HG02678 (cell line): ENCODE measurements at regions not wholly inside any gene's neighbourhood (a gene's known extent, or its start where the extent isn't known, plus 50 kb on each side); places are given as distances from the start of the nearest gene placed in this dataset.
"Not testable (repeated sequence)": the region's sequence is repeated elsewhere in the genome, so short reads cannot be mapped to it uniquely, and the experiment has no call there.

ENCODE experiments used
- ATAC-seq: cut with Tn5 transposase; IDR thresholded peaks from one replicate; pipeline ENCODE4 v1.9.1; 2021; ENCODE audit warnings: mild to moderate bottlenecking, moderate library complexity; ENCODE audit not compliant: unreplicated experiment

DNA sequence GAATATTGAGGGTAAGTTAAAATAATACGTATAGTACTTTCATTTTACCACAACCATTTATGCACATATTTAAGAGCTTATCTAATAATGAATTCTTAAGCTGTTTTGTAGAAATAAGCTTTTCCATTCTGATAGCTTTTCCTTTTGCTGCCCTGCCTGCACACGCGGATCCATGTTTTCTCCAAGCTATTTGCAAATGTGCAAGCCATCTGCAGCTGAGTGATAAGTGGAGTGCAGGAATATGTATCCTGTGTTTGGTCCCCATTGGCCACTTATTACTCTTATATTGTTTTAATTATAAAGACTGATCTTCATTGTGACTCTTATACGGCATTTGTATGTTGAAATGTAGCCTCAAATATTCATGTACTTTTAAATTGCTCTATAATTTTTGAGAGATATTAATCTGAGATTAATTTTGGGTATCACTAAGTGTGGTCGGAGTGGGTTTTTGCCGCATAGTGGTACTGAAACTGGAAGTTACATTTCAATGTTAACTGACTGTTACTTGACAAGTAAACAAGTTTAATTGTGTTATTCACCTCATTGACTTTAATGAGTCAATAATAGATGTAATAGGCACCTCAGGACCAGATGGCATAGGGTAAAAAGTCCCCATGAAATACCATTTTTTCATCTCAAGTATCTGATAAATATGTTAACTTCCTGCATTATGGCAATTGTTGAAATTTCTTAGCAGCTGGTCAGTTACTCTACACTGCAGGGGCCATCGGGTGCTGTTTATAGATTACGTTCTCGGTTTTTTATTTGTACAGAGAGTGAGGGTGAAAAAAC, 1567.4 kb downstream of the EFNB2 start:
- ATAC-seq, result no peak

DNA sequence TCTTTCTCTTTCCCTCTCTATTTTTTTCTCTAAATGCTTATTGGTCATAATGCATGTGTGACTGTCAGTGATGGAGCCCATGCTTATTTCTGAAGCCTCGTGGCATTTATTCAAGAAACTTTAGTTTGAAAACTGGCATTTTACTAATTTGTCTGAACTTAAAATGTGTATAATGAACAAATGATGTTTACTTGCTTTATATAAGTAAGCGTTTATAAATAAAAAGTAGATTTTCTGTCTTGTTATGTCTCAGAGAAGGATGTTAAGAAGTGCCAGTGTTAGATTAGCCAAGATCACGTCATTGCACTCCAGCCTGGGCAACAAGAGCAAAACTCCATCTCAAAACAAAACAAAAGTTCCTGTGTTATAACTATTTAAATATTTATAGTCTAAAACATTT, 1568.1 kb downstream of the EFNB2 start:
- no peak for ATAC-seq

DNA sequence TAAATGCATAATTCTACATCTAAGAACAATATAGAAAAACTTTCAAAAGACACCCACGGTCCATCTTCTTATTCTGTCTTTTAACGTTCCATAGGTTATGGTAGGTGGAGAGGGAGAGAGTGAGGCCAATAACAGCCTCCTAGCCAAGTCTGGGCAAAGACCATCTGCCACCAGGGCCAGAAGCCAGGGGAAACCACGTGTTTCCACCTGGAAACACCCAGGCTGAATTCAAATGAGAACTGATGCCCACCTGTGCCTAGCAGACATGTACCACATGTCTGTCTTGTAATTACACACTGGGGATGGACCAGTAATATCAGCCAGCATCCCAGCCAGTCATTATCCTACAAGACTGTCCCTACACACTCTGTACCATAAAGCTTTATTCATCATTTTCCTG, 1573.1 kb downstream of the EFNB2 start:
- ATAC-seq, result no peak

DNA sequence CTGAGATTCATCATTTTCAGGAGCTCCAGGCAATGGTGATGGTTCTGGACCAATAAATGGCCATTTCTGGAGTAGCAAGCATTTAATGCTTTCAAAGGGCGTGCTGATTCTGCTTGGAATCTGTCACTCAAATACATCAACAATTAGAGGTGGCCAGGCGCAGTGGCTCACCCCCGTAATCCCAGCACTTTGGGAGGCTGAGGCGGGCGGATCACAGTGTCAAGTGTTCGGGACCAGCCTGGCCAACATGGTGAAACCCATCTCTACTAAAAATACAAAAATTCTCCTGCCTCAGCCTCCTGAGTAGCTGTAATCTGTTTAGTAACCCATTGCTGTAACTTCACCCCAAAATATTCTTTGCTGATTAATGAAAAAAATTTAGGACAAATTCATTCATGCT, 1574.2 kb downstream of the EFNB2 start:
- no peak for ATAC-seq

DNA sequence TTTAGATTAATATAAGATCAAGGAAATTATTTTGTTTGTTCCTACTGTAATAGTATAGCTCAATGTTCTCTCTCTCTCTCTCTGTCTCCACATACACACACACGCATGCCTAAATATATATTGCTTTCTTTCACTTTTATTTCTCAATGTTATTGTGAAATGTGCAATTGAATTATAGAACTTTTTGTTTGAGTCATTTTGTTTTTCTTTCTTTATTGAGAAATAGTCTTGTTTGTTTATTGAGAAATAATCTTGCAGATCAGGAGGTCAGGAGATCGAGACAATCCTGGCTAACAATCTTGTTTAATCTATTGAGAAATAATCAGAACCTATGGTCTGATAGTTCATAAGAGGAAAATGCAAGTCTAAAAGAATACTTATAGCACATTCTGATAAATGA, 1581.3 kb downstream of the EFNB2 start:
- no peak for ATAC-seq

DNA sequence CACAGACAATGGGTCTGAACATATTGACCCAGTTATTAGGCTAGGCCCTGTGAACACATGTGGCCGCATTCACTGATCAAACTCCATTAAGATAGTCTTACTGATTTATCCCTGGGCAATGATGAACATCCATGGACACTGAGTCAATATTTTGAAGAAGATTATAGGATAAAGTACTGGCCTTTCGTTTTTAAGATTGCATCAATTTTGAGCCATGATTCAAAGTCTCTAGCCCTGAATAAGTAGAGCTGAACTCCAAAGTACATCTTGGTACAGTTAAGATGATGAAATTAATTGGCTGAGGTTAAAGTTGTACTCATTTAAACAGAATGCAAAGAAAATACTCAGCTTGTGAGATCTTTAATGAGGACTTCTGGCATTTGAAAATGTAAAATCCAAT, 1581.9 kb downstream of the EFNB2 start:
- no peak for ATAC-seq

DNA sequence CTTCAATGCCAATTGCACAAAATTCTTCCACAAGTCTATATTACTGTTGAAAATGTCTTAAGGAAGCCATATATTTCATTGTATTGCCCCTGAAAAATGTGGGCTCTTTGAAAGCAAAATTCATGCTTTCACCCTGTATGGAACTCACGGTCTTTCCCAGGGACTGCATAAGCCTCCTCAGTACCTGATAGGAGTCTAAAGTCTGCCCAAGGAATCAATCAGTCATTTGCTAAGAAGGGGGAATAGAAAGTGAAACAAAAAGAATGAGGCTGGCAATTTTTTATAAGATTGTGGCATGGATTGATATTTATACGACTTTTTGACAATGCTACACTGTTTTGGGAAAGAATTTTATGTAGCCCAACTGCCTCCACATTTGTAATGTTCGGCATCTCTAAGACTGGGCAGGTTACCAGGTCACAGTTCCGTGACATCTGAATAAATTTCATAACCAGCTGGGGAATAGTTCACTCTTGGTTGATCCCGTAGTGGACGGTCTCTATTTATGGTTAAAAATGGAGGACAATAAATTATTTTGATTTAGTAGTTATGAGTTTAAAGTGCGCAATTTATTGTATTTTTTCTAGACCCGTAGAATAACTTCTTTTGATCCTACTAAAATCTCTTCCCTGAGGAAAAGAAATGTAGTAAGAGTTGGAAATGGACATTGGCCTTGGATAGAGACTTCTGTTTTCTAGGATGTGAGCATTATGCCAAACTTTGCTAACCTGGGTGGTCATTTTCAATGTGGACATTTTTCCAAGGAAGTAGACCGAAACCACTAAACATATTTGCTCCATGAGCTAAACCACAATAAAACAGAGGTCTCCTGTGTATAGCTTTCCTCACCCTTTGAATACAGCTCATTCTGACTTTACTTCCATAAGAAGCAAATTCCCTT, 1585.4 kb downstream of the EFNB2 start:
- no peak for ATAC-seq

DNA sequence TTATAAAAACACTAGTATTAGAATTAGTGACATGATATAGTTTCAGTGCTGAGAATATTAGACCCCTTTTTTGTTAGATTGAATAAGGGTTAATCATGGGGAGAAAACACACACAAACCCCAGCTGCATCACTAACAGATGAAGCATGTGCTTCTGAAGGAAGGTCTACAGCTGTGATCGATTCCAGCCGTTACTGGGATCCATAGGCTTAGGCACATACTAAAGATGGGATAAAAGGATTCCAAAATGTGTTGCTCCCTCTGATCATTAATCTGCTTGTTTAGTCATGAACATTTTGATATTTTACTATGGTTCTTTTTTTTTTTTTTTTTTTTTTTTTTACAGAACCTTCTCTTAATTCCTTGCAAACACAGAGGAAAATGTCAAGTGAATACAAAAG, 1591.3 kb downstream of the EFNB2 start:
- no peak for ATAC-seq

DNA sequence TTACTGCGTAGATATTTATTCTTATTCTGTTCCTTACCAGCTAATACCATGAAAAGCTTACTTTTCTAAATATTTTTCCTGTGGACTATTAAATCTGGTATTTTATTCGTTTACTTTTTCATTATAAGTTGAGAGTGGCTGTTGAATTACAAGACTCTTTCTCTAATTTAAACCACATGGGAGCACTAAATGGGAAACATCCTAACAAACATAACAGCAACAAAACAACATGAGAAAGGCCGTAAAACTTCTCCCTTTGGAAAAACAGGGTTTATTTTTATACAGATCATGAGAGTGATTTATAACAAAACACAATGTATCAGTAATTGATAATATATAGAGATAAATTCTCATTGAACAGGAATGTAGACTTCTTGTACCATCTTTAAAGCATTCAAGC, 1592.1 kb downstream of the EFNB2 start:
- ATAC-seq, result no peak

DNA sequence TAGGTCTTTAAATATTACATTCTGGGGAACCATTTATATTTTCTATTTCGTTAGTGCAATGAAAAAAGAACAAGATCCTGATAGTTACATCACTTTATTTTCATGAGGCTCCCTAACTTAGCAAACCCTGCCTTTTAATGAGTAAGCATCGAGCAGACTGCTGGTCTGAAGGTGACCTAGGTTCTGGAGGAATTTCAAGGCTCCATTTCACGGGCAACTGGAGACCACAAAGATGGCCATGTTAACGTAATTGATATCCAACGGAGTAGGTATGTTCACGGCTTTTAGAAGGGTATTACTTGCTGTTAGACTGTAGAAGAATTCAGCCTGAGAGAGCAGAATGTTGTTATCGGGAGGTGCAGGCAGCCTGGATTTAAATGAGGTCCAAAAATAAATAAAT, 1597.6 kb downstream of the EFNB2 start:
- no peak for ATAC-seq

DNA sequence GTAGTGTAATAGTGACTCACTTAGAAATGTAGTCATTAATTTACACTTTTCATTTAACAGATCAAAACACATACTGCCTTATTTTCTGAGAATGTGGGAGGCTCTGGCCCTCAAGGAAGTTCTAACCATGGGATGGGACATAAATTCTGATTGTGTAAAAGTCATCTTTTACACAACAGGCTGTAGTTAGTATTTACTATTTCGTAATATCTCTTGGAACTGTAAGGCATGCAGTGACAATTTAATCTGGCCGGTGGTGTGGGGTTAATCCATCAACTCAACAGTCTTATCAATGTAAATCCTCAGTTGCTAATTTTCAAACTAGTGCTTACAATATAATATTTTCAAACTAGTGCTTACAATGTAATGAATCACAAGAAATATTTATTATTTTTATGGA, 1599.2 kb downstream of the EFNB2 start:
- no peak for ATAC-seq

DNA sequence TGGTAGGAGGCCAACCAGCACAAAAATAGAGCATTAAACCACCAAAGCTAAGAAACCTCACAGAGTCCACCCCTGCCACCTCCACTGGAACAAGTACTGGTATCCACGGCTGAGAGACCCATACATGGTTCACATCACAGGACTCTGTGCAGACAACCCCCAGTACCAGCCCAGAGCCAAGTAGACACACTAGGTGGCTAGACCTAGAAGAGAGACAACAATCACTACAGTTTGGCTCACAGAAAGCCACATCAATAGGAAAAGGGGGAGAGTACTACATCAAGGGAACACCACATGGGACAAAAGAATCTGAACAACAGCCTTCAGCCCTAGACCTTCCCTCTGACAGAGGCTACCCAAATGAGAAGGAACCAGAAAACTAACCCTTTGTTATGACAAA, 1614.9 kb downstream of the EFNB2 start:
- not testable (repeated sequence) for ATAC-seq

DNA sequence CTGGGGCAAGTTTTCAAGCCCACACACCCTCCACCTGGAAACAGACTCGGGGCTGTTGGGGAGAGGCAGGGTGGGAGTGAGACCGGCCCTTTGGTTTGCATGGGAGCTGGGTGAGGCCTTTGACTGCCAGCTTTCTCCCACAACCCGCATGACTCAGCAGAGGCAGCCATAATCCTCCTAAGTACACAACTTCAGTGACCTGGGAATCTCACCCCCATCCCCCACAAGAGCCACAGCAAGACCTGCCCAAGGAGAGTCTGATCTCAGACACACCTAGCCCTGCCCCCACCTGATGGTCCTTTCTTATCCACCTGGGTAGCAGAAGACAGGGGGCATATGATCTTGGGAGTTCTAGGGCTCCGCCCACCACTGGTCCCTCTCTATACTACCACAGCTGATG, 1615.4 kb downstream of the EFNB2 start:
- no peak for ATAC-seq

DNA sequence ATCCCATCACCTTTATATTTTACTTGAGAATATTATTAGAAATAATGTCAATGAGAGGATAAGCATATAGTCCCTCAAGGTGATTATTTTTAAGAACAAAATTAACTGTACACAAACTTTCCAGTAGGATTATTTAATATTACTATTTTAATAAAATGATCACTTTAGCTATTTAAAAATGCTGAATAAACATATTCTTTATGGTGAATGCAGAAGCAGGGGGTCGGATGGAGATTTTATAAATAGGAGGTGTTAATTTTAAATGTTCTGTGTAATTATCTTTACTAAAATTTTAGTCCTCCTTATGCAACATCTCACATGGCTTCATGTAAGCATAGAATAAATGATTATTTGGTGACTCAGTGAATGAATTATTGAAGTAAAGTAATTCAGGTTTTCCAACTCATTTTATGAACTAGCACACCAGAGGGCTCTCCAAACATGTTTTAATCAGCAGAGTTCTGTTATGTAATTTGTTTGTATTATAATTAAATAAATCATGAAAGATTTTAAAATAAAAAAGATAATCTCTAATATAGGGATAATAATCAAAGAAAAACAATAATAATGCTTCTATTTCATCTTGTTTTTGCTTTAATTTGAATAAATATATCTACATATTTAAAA, 1635.2 kb downstream of the EFNB2 start:
- no peak for ATAC-seq

DNA sequence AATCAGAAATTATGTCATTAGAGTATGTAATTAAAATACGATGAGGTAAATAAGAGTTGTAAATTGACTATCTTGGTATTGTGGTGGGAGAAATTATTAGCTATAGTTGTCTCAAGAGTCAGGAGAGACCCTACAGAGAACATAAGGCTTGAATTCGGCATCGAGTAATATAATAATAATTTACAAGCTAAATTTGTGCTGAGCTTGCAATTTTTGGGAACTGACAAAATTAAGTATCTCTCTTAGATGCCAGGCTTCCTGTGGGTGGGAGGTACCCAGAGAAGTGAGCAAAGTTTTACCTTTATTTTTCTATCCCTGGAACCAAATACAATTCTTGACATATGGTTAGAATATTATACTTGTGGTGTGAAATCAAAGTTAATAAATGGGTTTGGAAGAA, 1637.0 kb downstream of the EFNB2 start:
- ATAC-seq, result no peak

DNA sequence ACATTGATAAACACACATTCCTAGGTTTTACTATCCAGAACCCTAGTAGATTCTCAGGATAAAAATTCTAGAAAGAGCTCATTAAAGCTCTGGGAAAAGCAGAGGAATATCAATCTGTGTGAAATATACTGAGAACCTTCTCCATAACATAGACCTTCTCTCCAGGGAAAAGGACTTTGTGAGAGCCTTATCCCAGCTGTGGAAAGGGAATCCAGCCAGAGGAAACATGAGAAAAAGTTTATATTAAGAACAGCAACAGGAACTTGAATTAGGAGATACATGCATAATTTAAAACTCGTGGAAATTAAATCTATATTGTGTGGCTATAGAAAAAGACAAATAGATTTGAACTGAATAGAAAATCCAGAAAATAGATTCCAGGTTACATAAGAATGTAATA, 1639.9 kb downstream of the EFNB2 start:
- ATAC-seq, result no peak

DNA sequence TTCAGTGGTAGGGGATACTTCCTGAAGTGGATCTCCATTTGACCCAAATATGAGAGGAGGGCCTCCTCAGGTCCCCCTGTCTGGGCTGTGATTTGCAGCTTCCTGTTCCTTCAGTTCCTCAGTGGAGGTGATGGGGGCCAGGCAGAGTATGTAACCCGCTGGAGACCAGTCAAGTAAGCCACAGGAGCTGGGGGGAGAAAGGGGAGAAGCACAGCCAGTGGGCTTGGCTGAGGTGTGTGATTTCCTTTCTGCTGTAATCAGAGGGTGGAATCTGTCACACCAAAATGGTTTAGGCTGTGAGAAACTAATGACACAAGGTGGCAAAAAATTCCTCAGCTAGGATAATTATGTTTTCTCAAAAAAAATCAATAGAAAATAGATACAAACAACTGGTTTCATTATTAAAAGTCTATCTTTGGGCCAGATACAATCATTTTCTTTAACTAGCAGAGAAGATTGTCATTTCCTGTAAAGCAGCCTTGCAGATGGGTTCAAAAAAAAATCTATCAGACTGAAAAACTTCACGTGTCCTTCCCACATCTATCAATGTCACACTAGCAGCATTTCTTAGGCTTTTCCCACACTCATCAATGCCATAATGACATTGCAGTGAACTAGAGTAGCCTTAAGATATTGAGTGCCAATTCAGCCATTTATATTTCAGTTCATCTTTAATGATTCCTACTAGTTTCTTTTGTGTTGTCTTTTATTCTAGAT, 1660.3 kb downstream of the EFNB2 start:
- no peak for ATAC-seq

DNA sequence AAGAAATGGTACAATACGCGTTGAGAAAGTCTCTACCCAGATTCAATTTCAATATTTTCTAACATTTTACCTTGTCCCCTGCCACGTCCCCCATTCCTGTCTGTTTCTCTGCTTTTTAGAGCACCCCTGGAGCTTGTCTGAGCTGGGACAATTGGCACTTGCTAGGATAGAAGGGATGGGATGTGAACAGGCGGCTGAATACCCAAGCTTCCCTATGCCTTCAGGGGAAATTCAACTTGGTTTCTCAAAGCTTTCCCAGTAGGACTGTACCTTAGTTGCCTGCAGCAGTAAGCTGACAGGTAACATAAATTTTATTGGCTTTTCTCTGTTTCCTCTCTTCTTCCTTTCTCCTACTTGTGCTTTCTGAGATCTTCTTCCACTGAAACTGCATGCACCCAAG, 1663.3 kb downstream of the EFNB2 start:
- no peak for ATAC-seq

DNA sequence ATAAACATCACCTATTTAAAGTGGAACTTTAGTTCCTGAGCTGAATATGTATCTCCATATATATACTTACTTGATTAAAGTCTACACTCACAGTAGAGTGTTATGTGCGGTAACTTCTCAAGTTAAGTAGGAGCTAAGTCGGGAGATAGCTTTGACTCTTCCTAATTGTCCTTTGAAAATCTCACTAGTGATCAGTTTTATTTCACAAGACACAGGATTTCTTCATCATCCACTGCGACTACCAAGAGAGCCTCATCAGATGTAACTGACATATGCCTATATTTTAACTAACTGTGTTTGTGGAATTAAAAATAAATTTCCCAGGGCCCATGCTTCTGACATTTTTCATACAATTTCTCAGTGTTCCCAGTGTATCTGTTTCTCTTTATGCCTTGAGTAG, 1664.0 kb downstream of the EFNB2 start:
- no peak for ATAC-seq

DNA sequence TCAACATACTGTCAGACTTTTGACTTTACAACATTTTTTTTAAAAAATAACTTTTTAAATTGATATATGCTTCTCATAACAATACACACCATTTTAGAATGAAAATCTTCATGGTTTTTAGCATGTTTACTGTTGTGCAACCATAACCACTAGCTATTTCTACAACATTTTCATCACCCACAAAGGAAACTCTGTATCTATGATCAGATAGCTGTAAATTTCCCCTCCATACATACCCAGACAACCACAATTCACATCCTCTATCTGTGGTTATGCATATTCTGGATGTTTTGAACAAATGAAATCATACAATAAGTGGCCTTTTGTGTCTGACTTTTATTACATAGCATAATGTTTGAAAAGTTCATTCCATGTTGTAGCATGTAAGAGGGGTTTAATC, 1666.0 kb downstream of the EFNB2 start:
- no peak for ATAC-seq

DNA sequence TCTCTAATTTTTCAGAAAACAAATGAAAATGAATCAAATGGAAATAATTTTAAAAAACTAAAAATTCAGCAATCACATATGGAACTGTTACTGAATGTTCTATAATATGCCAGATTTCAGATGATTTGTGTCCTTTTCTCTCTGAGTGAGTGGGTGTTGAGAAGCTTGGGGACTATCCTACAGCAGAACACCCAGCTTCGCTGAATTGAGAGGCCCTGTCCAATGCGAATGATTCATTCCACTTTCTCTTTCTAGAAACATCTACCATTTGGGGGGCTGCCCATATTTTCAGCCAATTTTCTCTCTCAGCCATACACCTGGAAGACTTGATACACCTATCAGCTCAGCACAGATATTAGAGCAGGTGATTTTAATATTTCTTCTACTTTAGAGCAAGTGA, 1666.7 kb downstream of the EFNB2 start:
- no peak for ATAC-seq
